GM19372 (cell line): ENCODE measurements at regions not wholly inside any gene's neighbourhood (a gene's known extent, or its start where the extent isn't known, plus 50 kb on each side); places are given as distances from the start of the nearest gene placed in this dataset.

Source experiments
- ATAC-seq: cut with Tn5 transposase; IDR thresholded peaks from one replicate; pipeline ENCODE4 v1.9.1; 2021; ENCODE audit warnings: mild to moderate bottlenecking, low read depth, moderate library complexity; ENCODE audit not compliant: unreplicated experiment

DNA sequence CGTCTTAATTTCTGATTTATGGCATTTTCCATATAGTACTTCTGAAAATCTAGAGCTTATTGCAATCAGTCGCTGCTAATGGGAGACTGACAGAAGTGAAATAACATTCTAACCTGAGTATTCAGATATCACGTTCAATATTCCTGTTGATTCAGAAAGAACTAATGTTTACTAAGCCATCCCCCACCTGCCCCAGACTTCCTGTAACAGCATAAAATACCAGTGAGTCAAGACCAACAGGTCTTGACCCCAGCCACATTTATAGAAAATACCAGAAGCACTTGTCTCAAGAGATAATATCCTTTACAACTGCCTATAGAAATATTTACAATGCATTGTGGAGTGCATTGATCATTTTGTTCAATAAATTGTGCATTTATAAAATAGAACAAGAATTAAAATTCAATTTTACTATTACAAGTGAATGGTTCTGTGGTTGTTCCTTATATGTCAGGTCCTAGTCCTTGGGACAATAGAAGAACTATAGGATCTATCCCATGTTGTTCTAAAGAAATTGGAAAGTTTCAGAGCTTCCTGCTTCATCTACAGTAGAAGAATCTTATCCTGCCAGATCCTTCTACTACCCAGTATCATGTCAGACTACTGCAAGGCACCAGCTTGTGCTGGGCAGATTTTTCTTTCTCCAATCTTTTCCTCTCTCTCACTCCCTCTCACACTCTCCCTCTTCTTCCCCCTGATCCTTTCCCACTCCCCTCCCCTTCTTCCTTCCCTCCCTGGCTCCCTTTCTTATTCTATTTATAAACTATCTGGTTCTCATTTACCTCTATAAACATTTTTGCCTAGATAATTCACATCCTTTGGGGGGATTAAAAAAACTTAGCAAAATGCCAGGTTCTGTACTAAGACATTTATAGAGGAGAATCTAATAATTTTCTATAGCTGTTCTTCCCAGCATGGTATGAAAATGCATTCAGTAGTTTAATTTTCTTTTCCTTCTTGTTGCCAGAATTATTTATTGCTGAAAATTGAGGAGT is 629.9 kb downstream of the DIAPH3 start:
- no peak for ATAC-seq

DNA sequence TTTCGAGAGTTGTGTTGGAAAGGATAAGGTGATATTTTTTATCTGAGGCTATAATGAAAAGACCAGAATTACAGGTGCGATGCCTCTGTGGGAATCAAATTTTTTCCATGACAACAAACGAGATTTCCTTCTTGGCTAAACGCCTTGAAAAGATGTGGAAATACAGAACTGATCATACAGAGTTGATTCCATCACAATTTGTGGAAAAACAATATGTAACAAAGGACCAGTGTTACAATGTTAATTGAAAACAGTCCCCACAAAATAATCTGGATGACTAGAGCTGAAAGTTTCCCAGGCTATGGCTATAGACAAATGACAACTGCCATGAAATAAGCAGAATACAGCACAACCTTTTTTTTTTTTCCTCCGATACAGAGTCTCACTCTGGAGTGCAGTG is 628.9 kb downstream of the DIAPH3 start:
- ATAC-seq: no peak

DNA sequence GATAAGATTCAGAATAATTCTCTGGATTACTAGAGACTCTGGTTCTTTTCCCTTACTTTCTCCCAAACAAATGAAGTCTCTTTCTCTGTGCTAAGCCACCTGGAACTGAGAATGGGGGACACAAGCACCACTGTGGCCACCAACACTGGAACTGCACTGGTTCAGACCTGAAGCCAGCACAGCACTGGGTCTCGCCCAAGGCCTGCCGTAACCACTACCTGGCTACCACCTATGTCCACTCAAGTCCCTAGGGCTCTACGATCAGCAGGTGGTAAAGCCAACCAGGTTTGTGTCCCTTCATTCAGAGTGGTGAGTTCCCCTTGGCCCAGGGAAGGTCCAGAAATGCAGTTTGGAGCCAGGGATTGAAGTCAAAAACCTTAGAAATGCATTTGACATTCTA is 626.2 kb downstream of the DIAPH3 start:
- ATAC-seq: no peak

DNA sequence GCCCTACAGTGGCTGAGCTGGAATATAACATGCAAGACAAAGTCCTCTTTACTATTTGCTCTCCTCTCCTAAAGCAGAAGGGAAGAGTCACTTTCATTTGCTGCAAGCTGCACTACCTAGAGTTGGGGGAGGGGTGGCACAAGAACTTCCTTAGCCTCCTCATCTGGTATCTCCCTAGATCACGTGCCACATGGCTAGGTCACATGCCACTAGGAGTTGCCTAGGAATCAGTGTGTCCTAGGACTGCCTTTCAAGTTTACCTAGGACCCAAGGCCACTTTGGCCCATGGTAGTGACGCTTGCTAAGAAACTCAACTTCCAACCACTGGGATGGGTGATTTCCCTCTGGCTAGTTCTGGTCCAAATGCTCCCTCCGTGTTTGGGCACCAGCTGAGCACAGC is 625.2 kb downstream of the DIAPH3 start:
- no peak for ATAC-seq

DNA sequence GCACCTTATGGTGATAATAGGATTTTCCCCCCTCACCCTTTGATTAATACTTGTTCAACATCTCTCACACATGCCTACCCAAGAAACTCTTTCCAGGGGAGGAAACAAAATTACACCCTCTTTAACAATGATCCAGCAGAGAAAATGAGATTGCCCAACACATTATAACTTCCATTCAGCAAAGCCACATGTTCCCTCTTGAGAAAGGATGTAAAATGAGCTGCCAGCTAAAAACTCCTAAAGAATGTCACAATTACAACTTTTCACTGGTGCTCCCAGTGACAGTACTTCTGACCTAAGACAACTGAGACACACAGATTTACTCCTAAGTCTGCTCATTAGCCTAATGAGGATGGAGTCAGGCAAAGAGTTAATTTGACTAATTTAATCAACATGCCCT is 621.4 kb downstream of the DIAPH3 start:
- ATAC-seq: no peak

DNA sequence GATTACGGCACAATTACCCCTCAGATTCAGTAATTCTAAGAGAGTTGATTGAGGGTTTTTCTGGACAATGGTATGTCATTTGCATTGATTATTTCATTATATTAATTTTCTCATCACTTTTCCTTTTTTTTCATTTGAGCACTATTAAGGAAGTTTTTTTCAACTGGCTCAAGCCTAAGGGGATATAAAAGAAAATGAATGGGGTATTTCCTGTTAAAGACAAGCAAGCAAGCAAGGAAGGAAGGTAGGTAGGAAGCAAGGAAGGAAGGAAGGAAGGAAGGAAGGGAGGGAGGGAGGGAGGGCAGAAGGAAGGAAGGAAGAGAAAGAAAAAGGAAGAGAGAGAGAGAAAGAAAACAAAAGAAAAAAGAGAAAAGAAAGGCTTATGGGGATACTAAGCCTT is 620.3 kb downstream of the DIAPH3 start:
- ATAC-seq: no peak

DNA sequence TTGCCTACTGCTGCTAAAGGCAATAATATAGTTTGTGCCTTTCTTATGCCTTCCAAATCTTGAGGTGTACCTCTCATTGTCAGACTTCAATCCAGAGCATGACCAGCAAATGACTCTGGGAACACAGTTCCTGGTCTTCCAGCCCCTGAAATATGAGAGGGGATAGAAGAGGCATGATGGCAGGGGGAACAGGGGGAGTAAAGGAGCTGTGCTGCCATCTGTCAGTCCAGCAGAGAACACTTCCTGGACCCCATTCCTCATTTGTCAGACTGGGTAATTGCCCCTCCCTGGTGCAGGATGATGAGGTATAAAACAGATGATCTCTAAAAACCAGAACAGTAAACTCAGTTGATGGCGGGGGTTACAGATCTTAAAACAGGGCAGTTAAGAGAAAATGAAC is 618.7 kb downstream of the DIAPH3 start:
- ATAC-seq: no peak

DNA sequence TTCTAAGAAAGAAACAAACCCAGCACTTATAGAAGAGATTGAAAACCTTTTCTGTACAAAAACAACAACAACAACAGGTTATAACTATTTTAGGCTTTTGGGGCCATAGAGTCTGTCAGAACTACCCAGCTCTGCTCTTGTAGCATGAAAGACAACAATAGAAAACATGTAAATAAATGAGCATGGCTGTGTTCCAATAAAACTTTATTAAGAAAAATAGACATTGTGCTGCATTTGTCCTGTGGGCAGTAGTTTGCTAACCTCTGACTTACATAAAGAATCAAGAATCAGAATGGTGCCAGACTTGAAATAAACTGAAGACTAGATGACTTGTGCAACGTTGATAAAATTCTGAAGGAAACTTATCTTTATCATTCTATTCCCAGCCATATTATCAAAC is 617.5 kb downstream of the DIAPH3 start:
- ATAC-seq: no peak

DNA sequence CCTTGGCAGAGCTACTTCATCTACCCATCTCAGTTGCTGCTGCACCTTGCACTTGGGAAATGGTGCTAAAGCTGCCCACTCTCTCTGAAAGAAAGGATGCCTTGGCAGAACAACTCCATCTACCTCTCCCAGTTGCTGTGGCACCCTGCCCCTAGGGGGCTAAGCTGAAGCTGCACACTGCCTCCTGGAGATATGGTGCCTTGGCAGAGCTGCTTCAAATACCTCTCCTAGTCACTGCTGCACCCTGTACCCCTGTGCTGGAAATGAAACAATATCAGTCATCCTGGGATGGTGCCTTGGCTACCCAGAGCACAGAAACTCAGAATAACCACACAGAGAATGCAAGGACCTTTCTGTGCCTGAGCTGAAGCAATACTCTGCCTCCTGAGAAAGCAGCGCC is 615.8 kb downstream of the DIAPH3 start:
- ATAC-seq: no peak

DNA sequence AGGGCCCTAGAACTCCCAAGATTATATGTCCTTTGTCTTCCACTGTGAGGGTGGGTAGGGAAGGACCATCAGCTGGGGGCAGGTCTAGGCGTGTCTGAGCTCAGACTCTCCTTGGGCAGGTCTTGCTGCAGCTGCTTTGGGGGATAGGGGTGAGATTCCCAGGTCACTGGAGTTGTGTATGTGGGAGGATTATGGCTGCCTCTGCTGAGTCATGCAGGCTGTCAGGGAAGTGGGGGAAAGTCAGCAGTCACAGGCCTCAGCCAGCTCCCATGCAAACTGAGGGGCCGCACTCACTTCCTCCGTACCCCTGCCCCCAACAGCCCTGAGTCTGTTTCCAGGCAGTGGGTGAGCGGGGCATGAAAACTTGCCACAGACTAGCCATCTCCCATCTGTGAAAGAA is 600.8 kb downstream of the DIAPH3 start:
- no peak for ATAC-seq

DNA sequence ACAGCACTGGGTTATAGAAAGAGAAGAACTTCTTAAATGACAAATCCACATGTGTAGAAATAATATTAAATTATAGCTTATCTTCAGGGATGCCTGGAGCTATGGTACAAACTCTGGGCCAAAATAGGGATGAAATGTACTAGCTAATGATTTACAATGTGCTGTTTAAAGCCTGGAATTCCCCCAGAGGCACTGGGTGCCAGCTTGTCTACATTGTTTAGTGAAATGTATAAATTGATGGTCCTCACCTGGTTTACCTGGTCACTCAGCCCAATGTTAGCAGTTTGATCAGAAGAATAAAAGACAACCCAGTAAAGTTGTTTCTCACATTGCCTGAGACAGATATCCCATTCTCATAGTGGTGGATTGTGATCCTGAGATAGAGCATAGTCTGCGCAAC is 597.2 kb downstream of the DIAPH3 start:
- ATAC-seq: no peak

DNA sequence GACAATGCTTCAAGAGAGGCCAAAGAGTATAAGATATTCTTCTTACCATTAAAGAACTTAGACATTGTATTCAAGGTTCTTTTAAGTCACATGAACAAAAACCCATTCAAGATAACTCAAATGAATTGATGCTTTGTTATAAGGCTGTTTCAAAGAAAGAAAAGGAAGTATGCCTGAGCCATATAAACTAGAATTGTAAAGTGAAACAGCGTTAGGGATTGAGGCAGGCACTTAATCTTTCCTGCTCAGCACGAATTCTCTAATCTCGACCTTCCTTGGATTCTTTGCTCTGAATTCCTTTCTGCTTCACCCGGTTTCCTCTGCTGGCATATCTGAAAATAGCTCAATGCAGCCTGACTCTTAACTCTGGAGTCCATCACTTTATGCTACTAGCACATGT is 595.4 kb downstream of the DIAPH3 start:
- no peak for ATAC-seq

DNA sequence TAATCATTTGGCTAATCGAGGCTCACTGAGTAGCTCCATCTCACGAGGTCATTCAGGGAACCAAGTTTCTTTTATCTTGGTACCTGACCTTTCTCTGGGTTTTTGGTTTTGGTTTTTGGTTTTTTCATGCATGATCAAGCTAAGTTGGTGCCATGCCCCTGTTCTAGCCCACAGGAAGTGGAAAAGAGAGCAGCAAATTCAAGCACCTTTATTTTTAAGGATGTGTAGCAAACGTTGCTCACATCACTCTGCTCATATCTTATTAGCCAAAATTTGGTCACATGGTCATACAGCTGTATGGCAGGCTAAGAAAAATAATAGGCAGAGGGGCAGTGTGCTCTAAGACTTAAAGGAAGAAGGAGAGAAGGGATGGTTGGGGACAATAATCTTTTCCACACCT is 593.5 kb downstream of the DIAPH3 start:
- ATAC-seq: no peak

DNA sequence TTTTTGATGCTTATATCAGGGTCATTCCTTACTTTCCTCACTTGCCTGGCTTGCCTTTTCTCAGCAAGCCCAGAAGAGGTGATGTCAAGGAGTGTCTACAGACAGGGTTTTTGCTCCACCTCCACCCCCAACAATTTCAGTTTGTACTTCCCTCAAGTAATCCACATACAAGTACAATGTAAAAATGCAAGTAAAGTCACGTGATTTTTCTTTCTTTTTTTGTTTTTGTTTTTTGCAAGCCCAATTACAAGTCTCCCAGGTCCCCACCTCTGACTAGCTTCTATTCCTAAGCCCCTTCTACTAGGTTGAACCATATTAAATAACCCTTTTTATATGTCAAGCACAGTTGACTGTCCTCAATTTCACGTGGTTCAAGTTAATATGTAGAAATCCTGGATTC is 579.6 kb downstream of the DIAPH3 start:
- ATAC-seq: no peak

DNA sequence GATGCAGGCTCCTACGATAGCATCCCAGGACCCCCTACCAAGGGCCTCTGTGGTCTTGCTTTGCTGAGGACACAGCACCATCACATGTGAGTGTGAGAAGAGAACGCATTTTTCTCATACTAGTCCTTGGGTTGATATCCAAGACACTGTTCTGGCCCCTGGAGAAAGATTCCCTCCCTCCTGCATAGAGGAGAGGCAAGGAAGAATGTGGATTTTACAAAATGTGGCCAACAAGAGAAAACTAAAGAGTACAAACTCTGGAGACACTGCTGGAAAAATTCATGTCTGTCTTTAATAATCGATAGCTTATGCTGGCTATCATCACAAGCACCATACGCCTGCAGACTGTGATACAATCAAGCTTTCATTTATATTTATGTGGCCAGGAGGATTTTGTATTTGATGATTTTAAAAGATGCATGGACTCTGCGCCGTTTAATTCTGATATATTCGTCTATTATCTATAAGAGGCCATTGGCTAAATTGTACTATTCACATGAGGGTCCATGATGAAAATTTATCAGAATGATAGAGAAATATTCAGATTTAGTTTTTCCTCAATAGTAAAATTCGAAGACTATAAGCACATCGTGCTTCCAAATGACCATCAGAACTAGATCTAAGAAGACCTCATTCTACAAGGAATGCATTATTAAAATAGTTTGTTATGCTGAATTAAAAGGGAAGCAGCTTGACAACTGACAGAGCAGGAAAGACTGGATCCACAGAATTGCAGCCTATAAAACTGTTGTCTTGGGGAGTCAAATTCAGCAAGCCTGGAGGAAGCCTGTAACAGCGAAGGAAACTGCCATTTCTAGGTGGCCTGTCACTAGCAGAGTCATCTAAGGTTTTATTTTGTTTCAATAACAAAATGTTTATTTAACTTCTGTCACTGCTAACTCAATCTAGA is 578.7 kb downstream of the DIAPH3 start:
- ATAC-seq: no peak

DNA sequence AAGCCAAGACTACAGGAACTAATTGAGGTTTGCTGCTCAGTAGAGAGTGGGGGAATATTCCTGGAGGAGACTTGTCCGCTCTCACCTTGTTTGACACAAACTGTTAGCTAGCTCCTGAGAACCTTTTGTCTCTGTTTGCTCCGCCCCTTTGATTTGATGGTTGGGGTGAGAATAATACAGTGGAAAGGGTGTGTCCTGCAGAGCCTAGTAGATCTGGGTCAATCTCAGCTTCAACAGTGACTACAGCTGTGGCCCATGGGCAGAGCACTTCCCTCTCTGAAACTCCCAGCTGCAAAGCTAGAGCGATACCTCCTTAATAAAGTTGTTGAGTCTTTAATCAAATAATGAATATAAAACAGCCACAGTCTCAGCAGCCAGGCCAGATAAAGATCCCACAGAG is 576.7 kb downstream of the DIAPH3 start:
- no peak for ATAC-seq

DNA sequence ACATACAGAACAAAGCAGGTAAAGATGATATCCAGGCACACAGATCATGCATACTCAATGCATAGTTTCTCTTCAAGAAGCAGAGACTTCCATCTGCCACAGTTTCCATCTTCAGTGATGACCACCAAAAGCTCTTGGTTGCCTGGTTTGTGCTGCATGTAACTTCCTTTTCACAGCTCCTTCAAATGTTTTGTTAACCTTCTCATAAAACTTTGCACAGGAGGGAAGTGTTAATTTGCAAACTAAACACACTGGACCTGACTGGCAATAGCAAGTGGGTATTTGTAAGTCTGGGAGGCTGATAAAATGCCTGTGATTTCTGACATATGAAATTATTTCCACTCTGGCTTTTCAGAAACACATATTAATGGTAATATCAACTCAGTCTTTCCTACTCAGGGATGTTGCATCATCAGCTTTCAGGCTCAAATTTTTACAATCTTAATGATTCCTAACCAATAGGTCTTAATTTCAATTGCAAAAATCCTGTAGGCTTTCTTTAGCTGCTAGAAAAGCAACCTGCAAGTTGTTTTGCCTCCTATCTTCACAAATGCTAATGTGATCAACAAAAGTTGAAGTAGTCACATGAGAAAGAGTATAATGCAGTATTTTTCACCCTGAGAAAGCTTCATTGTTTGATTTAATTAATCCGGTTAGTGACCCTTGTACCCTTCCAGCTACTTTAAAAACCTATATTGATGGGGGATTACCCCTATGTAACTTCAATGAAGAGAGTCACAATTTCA is 575.6 kb downstream of the DIAPH3 start:
- ATAC-seq: no peak

DNA sequence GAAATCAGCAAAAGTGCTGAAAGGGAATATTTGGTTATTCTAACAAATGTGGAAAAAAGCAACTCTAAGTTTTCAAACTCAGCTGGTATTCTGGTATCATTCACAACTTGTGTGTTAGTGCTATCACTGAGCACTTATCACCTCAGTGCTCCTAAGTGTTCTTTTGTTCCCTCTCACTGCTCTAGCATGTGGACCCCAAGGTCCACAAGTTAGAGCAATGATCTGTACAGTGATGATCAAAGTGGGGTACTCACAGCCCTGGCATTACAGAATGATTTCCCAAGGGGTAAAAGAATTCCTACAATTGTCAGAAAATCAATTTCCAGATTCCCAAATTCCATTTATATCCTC is 575.0 kb downstream of the DIAPH3 start:
- ATAC-seq: no peak

DNA sequence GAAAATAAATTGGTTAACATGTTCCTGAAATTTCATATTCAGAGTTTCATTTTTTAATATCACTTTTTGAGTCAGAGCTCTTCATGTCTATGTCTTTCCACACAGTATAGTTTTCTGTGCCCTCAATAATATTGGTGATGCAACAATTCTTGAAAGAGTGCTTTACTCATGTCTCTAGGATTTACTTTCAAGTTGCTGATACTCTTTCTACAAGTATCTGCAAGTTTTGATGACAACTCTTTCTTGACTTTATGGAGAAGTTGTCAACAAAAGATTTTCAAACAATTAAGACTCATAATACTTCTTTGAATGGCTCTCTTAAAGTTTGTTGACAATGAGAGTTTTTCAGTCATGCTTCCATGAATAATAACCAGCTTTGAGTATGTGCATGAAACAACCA is 561.7 kb downstream of the DIAPH3 start:
- no peak for ATAC-seq

DNA sequence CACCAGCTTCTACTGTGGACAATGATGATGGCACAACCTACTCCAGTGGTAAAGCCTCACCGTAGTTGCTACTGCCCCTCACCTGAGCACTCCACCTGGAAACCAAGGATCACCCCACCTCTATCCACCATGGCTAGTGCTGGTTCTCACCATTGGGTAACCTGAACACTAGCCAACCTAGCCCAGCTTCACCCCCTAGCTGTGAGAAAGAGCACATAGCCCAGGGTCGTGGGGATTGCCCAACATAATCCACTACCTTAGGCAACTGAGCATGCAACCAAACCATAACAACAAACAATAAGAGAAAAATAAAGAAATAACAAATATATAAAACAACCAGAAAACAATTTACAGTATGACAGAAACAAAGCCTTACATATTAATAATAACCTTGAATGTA is 560.1 kb downstream of the DIAPH3 start:
- ATAC-seq: no peak

DNA sequence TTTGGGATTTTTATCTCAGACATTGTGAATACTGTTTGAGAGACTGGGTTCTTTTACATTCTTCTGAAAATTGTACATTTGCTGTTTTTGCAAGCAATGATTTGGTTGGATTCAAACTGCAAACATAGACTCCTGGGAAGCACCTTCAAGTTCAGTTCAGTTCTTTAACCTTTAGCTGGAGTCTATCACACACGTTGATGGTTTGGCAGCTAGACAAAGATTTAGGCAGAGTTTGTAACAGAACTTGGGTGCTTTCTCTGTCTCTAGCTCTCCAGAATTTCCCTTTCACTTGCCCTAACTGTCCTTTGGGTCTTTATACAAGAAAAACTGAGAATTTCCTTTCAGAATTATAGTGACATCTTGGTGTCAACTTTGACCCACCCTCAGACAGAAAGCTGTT is 556.6 kb downstream of the DIAPH3 start:
- no peak for ATAC-seq
